ENCODE measurements at regions not wholly inside any gene's neighbourhood (a gene's known extent, or its start where the extent isn't known, plus 50 kb on each side); places are given as distances from the start of the nearest gene placed in this dataset.
"Not testable (repeated sequence)": the region's sequence is repeated elsewhere in the genome, so short reads cannot be mapped to it uniquely, and the experiment has no call there.

GRCh38 chr11:134862587-134863195, 450.6 kb upstream of the B3GAT1 start:
- DNase-seq = no peak

DNA sequence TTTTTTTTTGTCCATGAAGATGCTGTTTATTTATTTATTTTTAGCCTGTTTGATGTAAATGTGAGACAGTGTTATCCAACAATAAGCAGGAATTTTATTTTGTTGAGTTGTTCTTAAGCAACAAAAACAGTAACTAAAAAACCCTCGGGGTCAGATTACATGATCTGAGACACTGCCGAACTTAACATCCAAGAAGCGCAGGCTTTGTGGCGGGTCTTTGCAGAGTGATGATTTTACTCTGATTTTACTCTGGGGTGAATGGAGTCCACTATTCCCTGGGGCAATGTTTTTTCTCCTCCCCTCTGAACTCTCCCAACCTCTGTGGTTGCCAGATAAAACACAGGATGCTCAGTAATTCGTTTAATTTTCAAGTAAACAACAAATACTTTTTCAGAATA, 450.1 kb upstream of the B3GAT1 start:
- no peak for DNase-seq

DNA sequence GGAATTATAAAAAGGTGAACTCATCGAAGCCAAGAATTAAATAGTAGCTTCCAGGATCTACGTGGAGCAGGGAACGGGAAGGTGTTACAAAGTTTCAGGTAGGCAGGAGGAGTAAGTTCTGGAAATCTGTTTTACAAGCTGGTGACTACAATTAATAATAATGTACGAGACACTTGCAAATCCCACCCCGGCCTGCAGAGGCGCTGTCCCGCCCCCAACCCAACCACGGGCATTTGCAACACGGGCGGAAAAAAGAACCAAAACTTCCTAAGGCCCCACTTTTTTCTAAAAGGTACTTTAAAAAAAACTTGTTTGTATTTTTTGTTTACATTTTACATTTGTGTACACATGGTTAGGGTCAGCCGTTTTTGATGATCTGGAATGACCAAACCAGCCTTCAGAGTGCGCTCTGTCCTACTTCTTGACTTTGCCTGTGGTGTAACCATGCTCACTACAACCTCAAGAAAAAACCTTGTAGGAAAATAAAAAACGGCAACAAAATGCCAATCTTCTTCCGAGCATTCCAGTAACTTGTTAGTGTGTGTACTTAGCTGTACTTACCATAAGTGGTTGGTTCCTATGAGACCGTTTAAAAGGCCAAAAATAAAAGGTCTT, 449.6 kb upstream of the B3GAT1 start:
- DNase-seq = no peak

DNA sequence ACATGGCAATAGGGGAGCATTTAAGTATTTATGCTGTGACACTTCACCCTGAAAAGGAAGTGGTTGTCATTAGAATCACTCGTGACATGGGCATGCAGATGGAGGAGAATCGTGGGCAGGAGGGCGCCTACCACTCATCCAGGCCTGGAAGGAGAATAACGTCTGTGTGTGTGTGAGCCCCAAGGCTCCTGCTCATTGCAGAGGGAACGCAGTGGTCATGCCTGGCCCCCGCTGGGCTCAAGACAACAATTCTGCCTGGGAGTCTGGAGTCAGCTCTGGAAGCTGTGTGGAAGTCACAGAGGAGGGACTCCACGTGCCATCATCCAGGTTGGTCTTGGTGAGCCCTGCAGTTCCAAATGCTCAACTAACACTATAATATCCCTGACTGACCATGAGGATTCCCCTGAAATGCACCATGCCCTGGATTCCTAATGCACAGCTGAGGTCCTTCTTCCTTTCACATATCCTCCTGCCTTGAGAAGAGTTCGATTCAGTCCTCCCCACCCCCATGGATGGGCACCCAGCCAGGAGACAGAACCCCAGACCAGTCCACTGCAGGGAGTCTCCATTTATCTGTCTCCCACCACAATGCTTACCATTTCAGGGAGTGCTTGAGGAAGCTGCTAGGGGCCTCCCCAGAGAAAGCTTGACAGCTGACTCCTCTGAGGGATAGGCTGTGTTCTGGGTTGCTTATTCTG, 446.9 kb upstream of the B3GAT1 start:
- DNase-seq = no peak

- DNase-seq = no peak
These were observed 445.0 kb upstream of the B3GAT1 start for GRCh38 chr11:134857035-134857434.

GRCh38 chr11:134856056-134856971, 444.3 kb upstream of the B3GAT1 start:
- no peak for DNase-seq

DNA sequence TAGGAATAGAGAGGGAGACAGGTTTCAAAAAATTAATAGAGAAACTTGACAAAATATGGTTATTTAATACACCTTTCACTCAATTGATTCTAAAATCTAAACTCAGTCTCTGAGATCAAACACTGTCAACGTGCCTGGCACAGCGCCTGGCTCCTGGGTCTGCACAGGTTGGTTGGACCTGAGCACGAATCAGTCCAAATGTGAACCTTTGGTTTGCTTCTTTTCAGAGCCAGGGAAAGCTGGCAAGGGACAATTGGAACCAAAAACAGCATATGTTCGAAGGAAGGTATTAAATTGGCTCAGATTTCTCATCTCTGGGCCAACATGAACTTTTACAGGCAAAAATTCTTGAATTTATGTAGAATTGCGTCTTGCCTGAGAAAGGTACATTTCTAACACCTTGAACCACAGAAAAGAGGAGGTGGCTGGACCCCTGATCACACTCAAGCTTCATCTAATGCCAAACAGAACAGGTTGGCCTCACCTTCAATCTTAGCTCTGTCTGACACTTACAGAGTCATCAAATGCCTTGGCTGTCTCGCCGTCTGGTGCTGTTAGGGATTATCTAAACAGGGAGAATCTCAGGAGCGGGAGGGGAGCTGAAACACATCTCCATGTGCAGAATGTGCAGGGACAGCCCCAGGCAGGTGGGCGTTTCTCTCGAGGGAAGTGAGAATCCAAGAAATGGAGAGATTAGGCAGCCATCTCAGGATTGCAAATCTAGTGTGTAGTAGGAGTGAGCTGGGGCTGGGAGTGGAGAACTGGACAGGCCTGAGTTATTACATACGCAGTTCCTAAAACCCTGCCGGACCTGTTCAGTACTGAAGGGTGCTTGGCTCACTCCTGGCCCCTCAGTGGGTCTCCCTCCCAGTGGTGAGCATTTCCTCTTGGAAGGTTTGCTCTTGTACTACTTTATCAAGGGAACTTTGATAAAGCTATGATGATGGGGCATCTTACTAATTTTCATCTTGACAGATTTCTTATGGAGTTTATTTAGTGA, 442.2 kb upstream of the B3GAT1 start:
- DNase-seq = no peak

GRCh38 chr11:134851503-134852224, 439.6 kb upstream of the B3GAT1 start:
- DNase-seq = not testable (repeated sequence)

DNA sequence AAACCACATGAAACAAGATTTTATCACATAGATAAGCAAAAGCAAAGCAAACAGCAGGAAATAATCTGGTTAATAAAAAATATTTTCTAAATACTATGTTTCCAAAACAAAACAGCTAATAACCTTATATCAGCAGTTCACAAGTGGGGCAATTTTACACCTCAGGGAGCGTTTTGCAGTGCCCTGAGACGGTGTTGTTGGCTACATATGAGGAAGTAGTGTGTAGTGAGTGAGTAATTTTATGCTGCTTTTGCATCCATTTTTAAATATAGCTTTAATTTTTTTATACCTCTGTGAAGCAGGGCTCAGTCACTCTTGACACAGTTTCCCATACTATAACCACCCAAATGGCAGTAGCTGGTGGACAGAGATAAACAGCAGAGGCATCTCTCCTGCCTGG, 438.5 kb upstream of the B3GAT1 start:
- no peak for DNase-seq

DNA sequence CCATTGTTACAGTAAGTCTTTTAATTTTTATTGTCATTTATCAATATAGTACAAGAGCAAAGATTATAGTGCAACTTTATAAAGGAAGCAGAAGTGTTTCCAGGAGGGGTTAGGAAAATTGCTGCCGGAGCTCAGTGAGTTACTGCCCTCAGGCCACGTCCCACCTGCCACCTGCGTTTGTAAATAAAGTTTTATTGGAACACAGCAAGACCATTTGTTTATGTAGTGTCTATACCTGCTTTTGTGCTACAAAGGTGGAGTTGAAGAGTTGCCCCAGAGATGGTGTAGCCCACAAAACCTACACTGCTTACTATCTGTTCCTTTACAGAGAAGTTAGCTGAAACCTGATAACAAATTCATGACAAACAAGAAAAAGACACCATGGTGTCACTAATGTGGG, 437.8 kb upstream of the B3GAT1 start:
- no peak for DNase-seq

- DNase-seq = no peak
These were observed 435.2 kb upstream of the B3GAT1 start for GRCh38 chr11:134847083-134847715.

- no peak for DNase-seq
These were observed 434.5 kb upstream of the B3GAT1 start for GRCh38 chr11:134846328-134847082.

DNA sequence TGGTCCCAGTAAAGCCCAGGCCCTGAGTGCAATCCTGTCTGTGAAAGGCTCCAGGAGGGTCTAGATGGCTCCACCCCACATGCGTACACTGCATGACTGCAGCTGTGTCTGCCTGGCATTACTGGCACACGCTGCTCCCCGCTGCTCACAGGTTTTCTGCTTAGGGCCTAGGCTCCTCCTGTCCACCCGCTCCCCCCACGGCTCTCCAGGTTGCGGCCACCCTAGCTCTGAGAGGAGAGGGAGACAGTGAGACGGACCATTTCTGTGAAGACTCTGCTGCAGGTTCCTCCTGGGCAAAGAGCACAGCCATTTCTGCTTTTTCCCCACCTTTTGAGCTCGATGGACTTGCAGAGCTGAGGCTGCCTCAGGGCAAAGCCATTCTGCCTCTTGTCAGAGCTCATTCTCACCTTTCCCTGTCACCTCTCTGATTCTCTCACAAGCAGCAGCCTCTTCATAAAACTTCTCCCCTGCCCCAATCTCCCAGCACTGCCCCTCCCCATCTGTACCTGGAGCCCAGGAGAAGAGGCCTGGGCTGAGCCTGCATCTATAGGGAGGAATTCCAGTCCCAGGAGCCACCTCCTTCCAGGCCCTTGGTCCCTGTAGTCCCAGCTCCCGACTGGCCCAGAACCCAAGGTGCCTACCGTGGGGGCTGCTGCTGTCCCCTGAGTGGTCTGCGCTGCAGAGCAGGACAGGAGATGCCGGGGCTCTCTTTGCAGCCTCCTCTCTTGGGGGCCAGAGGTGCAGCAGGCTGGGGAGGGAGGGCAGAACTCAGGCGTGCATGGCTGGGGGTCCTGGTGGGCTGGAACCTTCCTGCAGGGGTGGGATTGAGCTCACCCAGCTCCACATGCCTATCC, 433.7 kb upstream of the B3GAT1 start:
- no peak for DNase-seq

DNA sequence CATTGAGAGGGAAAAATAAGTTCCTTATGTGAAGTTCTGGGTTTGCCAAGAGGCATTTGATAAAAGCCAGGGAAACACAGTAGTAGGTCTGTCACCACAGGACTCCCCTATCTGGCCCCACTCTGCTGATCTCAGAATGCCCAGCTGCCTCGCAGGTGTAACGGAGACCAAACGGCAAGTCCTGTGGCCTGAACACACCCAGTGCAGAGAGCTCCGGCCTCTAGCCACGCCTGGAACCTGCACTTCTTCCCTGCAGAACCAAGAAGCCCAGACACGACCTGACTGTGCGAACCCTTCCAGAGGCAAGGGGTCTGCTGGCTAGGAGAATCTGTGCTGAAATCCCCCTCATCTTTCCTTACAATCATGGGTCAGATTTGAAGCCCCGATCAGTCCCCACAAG, 432.8 kb upstream of the B3GAT1 start:
- no peak for DNase-seq

- no peak for DNase-seq
These were observed 431.7 kb upstream of the B3GAT1 start for GRCh38 chr11:134843735-134844134.

- no peak for DNase-seq
These were observed 431.0 kb upstream of the B3GAT1 start for GRCh38 chr11:134843020-134843419.

- DNase-seq = no peak
These were observed 429.9 kb upstream of the B3GAT1 start for GRCh38 chr11:134841972-134842371.

GRCh38 chr11:134841411-134841810, 429.4 kb upstream of the B3GAT1 start:
- DNase-seq = no peak

DNA sequence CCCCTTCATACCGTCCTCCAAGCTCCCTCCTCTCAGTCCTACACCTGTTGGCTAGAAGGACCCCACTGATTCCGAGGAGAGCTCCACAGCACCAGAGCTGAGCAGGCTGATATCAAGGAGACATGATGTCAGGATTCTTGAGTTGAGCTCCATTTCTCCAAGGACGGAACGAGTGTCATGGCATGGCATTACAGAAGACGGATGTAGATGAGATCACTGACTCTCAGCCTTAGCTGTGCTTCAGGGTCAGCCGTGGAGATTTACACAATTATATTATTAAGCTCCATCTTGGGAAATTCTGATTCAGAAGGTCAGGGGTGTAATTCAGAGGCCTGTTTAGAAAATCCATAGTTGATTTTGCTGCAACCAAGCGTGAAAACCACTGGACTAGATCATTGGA, 428.9 kb upstream of the B3GAT1 start:
- no peak for DNase-seq

All from NCI-H146 (cell line).